H9 (cell line): ENCODE measurements at regions not wholly inside any gene's neighbourhood (a gene's known extent, or its start where the extent isn't known, plus 50 kb on each side); places are given as distances from the start of the nearest gene placed in this dataset.

Experiments used
- DNase-seq: peaks from one replicate; pipeline ENCODE4 v3.0.0-alpha.2; 2017
- H2AFZ ChIP-seq: one replicate; pipeline ENCODE4 v1.6.1; 2013; ENCODE audit warnings: mild to moderate bottlenecking, low read length, control low read depth, moderate library complexity
- H2AK5ac ChIP-seq: 2 replicates; pipeline ENCODE4 v1.6.1; 2013; ENCODE audit warnings: low read length, control low read depth, mixed read lengths; ENCODE audit not compliant: insufficient read length
- H2BK120ac ChIP-seq: one replicate; pipeline ENCODE4 v1.6.1; 2013; ENCODE audit warnings: low read depth, mild to moderate bottlenecking, low read length, control low read depth, inconsistent platforms; ENCODE audit not compliant: poor library complexity, severe bottlenecking
- H2BK12ac ChIP-seq: 2 replicates; pipeline ENCODE4 v1.6.1; 2013; ENCODE audit warnings: low read length, control low read depth, mixed read lengths, low read depth; ENCODE audit not compliant: insufficient read length
- H2BK15ac ChIP-seq: 2 replicates; pipeline ENCODE4 v1.6.1; 2013; ENCODE audit warnings: low read depth, low read length, control low read depth
- H2BK20ac ChIP-seq: one replicate; pipeline ENCODE4 v1.6.1; 2013; ENCODE audit warnings: low read depth, mild to moderate bottlenecking, low read length, control low read depth, inconsistent platforms; ENCODE audit not compliant: poor library complexity, severe bottlenecking
- H2BK5ac ChIP-seq: 2 replicates; pipeline ENCODE4 v1.6.1; 2013; ENCODE audit warnings: low read length, control low read depth, mixed read lengths; ENCODE audit not compliant: insufficient read length
- H3K14ac ChIP-seq: 2 replicates; pipeline ENCODE4 v1.6.1; 2013; ENCODE audit warnings: low read length, control low read depth; ENCODE audit not compliant: insufficient read depth
- H3K18ac ChIP-seq: 2 replicates; pipeline ENCODE4 v1.6.1; 2013; ENCODE audit warnings: low read depth, mild to moderate bottlenecking, mixed read lengths, low read length, control low read depth; ENCODE audit not compliant: insufficient read length
- H3K23ac ChIP-seq: 2 replicates; pipeline ENCODE4 v1.6.1; 2013; ENCODE audit warnings: low read length, control low read depth, mixed read lengths, low read depth; ENCODE audit not compliant: insufficient read length
- H3K23me2 ChIP-seq: 2 replicates; pipeline ENCODE4 v1.6.1; 2013; ENCODE audit warnings: low read depth, mild to moderate bottlenecking, mixed read lengths, low read length, control low read depth; ENCODE audit not compliant: insufficient read length, poor library complexity, severe bottlenecking
- H3K27ac ChIP-seq: 2 replicates; pipeline ENCODE4 v1.5.1; 2013; ENCODE audit warnings: low read length, control low read depth, mixed read lengths, low read depth; ENCODE audit not compliant: insufficient read length
- H3K27me3 ChIP-seq: 2 replicates; pipeline ENCODE4 v1.6.1; 2013; ENCODE audit warnings: low read length, control low read depth, inconsistent platforms; ENCODE audit not compliant: insufficient read depth
- H3K4ac ChIP-seq: 2 replicates; pipeline ENCODE4 v1.6.1; 2013; ENCODE audit warnings: low read depth, mild to moderate bottlenecking, control low read depth, inconsistent platforms, low read length, moderate library complexity
- H3K4me1 ChIP-seq: 2 replicates; pipeline ENCODE4 v1.6.1; 2013; ENCODE audit warnings: low read length, control low read depth, inconsistent platforms; ENCODE audit not compliant: insufficient read depth
- H3K4me2 ChIP-seq: 2 replicates; pipeline ENCODE4 v1.6.1; 2013; ENCODE audit warnings: low read length, control low read depth, mixed read lengths; ENCODE audit not compliant: insufficient read length, insufficient read depth
- H3K56ac ChIP-seq: 2 replicates; pipeline ENCODE4 v1.6.1; 2013; ENCODE audit warnings: low read depth, mild to moderate bottlenecking, mixed read lengths, low read length, control low read depth; ENCODE audit not compliant: insufficient read length
- H3K79me1 ChIP-seq: 2 replicates; pipeline ENCODE4 v1.6.1; 2013; ENCODE audit warnings: low read depth, mild to moderate bottlenecking, moderate library complexity, low read length, control low read depth, inconsistent platforms; ENCODE audit not compliant: insufficient read depth, poor library complexity, severe bottlenecking
- H3K79me2 ChIP-seq: 2 replicates; pipeline ENCODE4 v1.6.1; 2013; ENCODE audit warnings: low read length, control low read depth, inconsistent platforms; ENCODE audit not compliant: insufficient read depth
- H3K9ac ChIP-seq: 2 replicates; pipeline ENCODE4 v1.6.1; 2013; ENCODE audit warnings: low read length, control low read depth, mixed read lengths; ENCODE audit not compliant: insufficient read length; ENCODE audit errors: extremely low read depth
- H3K9me3 ChIP-seq: one replicate; pipeline ENCODE4 v1.6.1; 2013; ENCODE audit warnings: low read depth, low read length, inconsistent platforms; ENCODE audit not compliant: control insufficient read depth
- H3T11ph ChIP-seq: one replicate; pipeline ENCODE4 v1.6.1; 2013; ENCODE audit warnings: mild to moderate bottlenecking, low read length, control low read depth, inconsistent platforms
- H4K20me1 ChIP-seq: one replicate; pipeline ENCODE4 v1.6.1; 2013; ENCODE audit not compliant: control insufficient read depth, insufficient read length, insufficient read depth
- H4K5ac ChIP-seq: 2 replicates; pipeline ENCODE4 v1.6.1; 2013; ENCODE audit warnings: low read depth, mild to moderate bottlenecking, mixed read lengths, low read length, control low read depth; ENCODE audit not compliant: insufficient read length
- H4K8ac ChIP-seq: replicated peaks from 2 replicates; pipeline ENCODE4 v1.6.1; 2013; ENCODE audit warnings: low read length, control low read depth, mixed read lengths, low read depth; ENCODE audit not compliant: insufficient read length
- H4K91ac ChIP-seq: 2 replicates; pipeline ENCODE4 v1.6.1; 2013; ENCODE audit warnings: low read depth, mild to moderate bottlenecking, moderate library complexity, mixed read lengths, low read length, control low read depth; ENCODE audit not compliant: insufficient read length
- H3K27ac Mint-ChIP-seq, 3 experiments: 2 replicates in 2 of 3; 3 replicates in 1 of 3; pipeline ENCODE4 v1.8.0; 2020 to 2021; ENCODE audit warnings: mixed read lengths in 3 of 3, mild to moderate bottlenecking in 1 of 3, moderate library complexity in 1 of 3
- H3K27me3 Mint-ChIP-seq: 2 replicates; pipeline ENCODE4 v1.8.0; 2021; ENCODE audit warnings: low read depth, mild to moderate bottlenecking, moderate library complexity, mixed read lengths
- H3K36me3 Mint-ChIP-seq, 3 experiments: 2 replicates in 2 of 3; 3 replicates in 1 of 3; pipeline ENCODE4 v1.8.0; 2020 to 2021; ENCODE audit warnings: low read depth in 3 of 3, mixed read lengths in 3 of 3; ENCODE audit not compliant: insufficient read depth in 1 of 3
- H3K4me1 Mint-ChIP-seq, 2 experiments: 2 replicates each; pipeline ENCODE4 v1.8.0; 2020; ENCODE audit warnings: mixed read lengths in 2 of 2
- H3K4me3 Mint-ChIP-seq, 2 experiments: 2 replicates in 1 of 2; 3 replicates in 1 of 2; pipeline ENCODE4 v1.8.0; 2020 to 2021; ENCODE audit warnings: mild to moderate bottlenecking in 2 of 2, mixed read lengths in 2 of 2, moderate library complexity in 1 of 2
- H3K9me3 Mint-ChIP-seq, 2 experiments: 2 replicates in 1 of 2; 3 replicates in 1 of 2; pipeline ENCODE4 v1.8.0; 2020; ENCODE audit warnings: mild to moderate bottlenecking in 2 of 2, mixed read lengths in 2 of 2, moderate library complexity in 1 of 2
- CTCF ChIP-seq: fragments of 200-600 bp; sonication (generic); conservative IDR thresholded peaks from 3 replicates; pipeline ENCODE4 v1.8.0; 2021; ENCODE audit warnings: antibody characterized with exemption, mild to moderate bottlenecking
- WGBS: extraction: QIAGEN DNeasy Blood & Tissue Kit; methylation state at CpG from one replicate; pipeline ENCODE4 v1.1.7; 2013; ENCODE audit warnings: missing lambda C conversion rate, low lambda C conversion rate, mixed read lengths; ENCODE audit not compliant: insufficient read length; ENCODE audit errors: extremely low coverage; 5-methylcytosine and 5-hydroxymethylcytosine counted together

- H3T11ph ChIP-seq = no peak overlapping the region
- peaks cover 9% of the 10 kb centered on the region for H3K9me3 ChIP-seq
- no peak overlapping the region for H3K23ac ChIP-seq
- no peaks in the 10 kb centered on the region for H3K4me1 ChIP-seq
- H3K18ac ChIP-seq = no peak overlapping the region
- Mint-ChIP-seq H3K9me3 (peaks cover 18 to 49% of the 10 kb centered on the region in 2 experiments), H3K27ac (no peak overlapping the region), H3K4me3 (no peak overlapping the region), H3K4me1 (no peaks in the 10 kb centered on the region), H3K27me3 (peaks cover 2% of the 10 kb centered on the region; the same call in 1 of the 2 replicates), H3K36me3 (peaks cover 13 to 33% (median 15%) of the 10 kb centered on the region in 3 experiments)
- WGBS = no CpG with 5 or more reads among the region's 6 CpGs
- H3K79me2 ChIP-seq = no peaks in the 10 kb centered on the region
- no peak for TF ChIP-seq CTCF
- H2BK20ac ChIP-seq = no peak overlapping the region
- H3K14ac ChIP-seq = no peak overlapping the region
- no peak overlapping the region for H3K27ac ChIP-seq
- no peak overlapping the region for H4K91ac ChIP-seq
- no peak overlapping the region for H4K5ac ChIP-seq
- no peak overlapping the region for H2BK120ac ChIP-seq
- H2BK5ac ChIP-seq = no peak overlapping the region
- no peak overlapping the region for H3K56ac ChIP-seq
- H2AK5ac ChIP-seq = no peak overlapping the region
- H3K23me2 ChIP-seq = no peaks in the 10 kb centered on the region
- no peak overlapping the region for H4K8ac ChIP-seq
- H4K20me1 ChIP-seq = no peaks in the 10 kb centered on the region
- no peak overlapping the region for H3K4ac ChIP-seq
- H3K4me2 ChIP-seq = no peak overlapping the region
- no peak for DNase-seq
- no peak overlapping the region for H3K9ac ChIP-seq
- H3K27me3 ChIP-seq = no peaks in the 10 kb centered on the region
- no peak overlapping the region for H2BK15ac ChIP-seq
- no peak overlapping the region for H2BK12ac ChIP-seq
- H2AFZ ChIP-seq = no peak overlapping the region
- H3K79me1 ChIP-seq = no peaks in the 10 kb centered on the region
Measured at GRCh38 chrX:43380704-43381103, 275.4 kb upstream of the MAOA start.
